T-cell (primary cell): ENCODE measurements at regions not wholly inside any gene's neighbourhood (a gene's known extent, or its start where the extent isn't known, plus 50 kb on each side); places are given as distances from the start of the nearest gene placed in this dataset.

Experiments
- ATAC-seq, 4 experiments: fragments of 200-7000 bp in 3 of 4; fragments of 150-1000 bp in 1 of 4; cut with Tn5 transposase; replicated peaks in 1 of 4; 1 replicate in 3 of 4; 2 replicates in 1 of 4; pipeline ENCODE4 v1.10.0; 2021; ENCODE audit warnings: moderate library complexity in 3 of 4, mild to moderate bottlenecking in 2 of 4, moderate number of reproducible peaks in 1 of 4
- CTCF ChIA-PET, 2 donors: fragments of 300-600 bp; sonication (Branson Sonifier 250); formaldehyde crosslinking; loops; one replicate each; lab custom pipeline; 2022; ENCODE audit warnings: antibody characterized with exemption in 2 of 2; lab: Charles Lee
- POLR2A ChIA-PET, 2 donors: fragments of 300-600 bp; sonication (Branson Sonifier 250); formaldehyde crosslinking; loops; one replicate each; lab custom pipeline; 2022; ENCODE audit warnings: antibody characterized with exemption in 2 of 2; lab: Charles Lee
- DNase-seq, 35 experiments: peaks; one replicate each; pipeline versions ENCODE4 v3.0.0 to v3.0.0-alpha.2; 2013 to 2023
- H3K27ac ChIP-seq: one replicate; pipeline ENCODE4 v1.5.1; 2013; ENCODE audit warnings: low read length
- H3K27me3 ChIP-seq, 2 experiments: replicated peaks in 1 of 2; 1 replicate in 1 of 2; 2 replicates in 1 of 2; pipeline versions ENCODE4 v1.6.1 to v1.7.0; 2013; ENCODE audit warnings: low read length in 1 of 2, mixed read lengths in 1 of 2; ENCODE audit not compliant: control insufficient read depth in 2 of 2, insufficient read depth in 2 of 2; ENCODE audit errors: extremely low read depth in 1 of 2
- H3K36me3 ChIP-seq, 2 donors: 1 replicate in 1 of 2; 2 replicates in 1 of 2; pipeline versions ENCODE4 v1.6.1 to v1.7.0; 2013; ENCODE audit warnings: low read length in 1 of 2; ENCODE audit not compliant: control insufficient read depth in 2 of 2, insufficient read depth in 1 of 2; ENCODE audit errors: extremely low read depth in 1 of 2
- H3K4me1 ChIP-seq, 2 experiments: 1 replicate in 1 of 2; 2 replicates in 1 of 2; pipeline versions ENCODE4 v1.6.1 to v1.7.0; 2013; ENCODE audit warnings: low read length in 2 of 2, mixed read lengths in 1 of 2; ENCODE audit not compliant: insufficient read depth in 2 of 2, control insufficient read depth in 1 of 2; ENCODE audit errors: extremely low read depth in 1 of 2
- H3K4me3 ChIP-seq, 2 donors: 1 replicate in 1 of 2; 2 replicates in 1 of 2; pipeline versions ENCODE4 v1.5.1 to v1.7.0; 2013; ENCODE audit warnings: mild to moderate bottlenecking in 2 of 2, low read length in 1 of 2, moderate library complexity in 1 of 2; ENCODE audit not compliant: control insufficient read depth in 1 of 2; ENCODE audit errors: extremely low read depth in 1 of 2
- H3K9me3 ChIP-seq: 2 replicates; pipeline ENCODE4 v1.7.0; 2013
- H3K27ac Mint-ChIP-seq, 2 donors: one replicate each; pipeline ENCODE4 v1.8.0; 2020 to 2021; ENCODE audit warnings: mild to moderate bottlenecking in 2 of 2, mixed read lengths in 2 of 2
- H3K27me3 Mint-ChIP-seq, 2 donors: one replicate each; pipeline ENCODE4 v1.8.0; 2021 to 2022; ENCODE audit warnings: mixed read lengths in 2 of 2
- H3K36me3 Mint-ChIP-seq: one replicate; pipeline ENCODE4 v1.8.0; 2021; ENCODE audit warnings: mixed read lengths
- H3K4me1 Mint-ChIP-seq, 3 donors: one replicate each; pipeline ENCODE4 v1.8.0; 2020 to 2022; ENCODE audit warnings: mixed read lengths in 3 of 3, mild to moderate bottlenecking in 1 of 3
- H3K4me3 Mint-ChIP-seq, 3 donors: one replicate each; pipeline ENCODE4 v1.8.0; 2020 to 2022; ENCODE audit warnings: mild to moderate bottlenecking in 3 of 3, mixed read lengths in 3 of 3, moderate library complexity in 3 of 3
- H3K9me3 Mint-ChIP-seq, 3 donors: one replicate each; pipeline ENCODE4 v1.8.0; 2020 to 2022; ENCODE audit warnings: mixed read lengths in 3 of 3
- WGBS: methylation state at CpG from one replicate; pipeline ENCODE4 v1.1.5; 2013; ENCODE audit warnings: missing lambda C conversion rate; ENCODE audit not compliant: insufficient coverage; 5-methylcytosine and 5-hydroxymethylcytosine counted together

- H3K36me3 Mint-ChIP-seq, result no peaks in the 10 kb centered on the region
- Histone ChIP-seq H3K4me1 (no peaks in the 10 kb centered on the region), H3K9me3 (no peaks in the 10 kb centered on the region), H3K27me3 (no peaks in the 10 kb centered on the region), H3K36me3 (no peaks in the 10 kb centered on the region), H3K27ac (no peak overlapping the region), H3K4me3 (no peak overlapping the region)
- H3K9me3 Mint-ChIP-seq, result peaks cover 0 to 10% (median 4%) of the 10 kb centered on the region in 3 donors
- no peak overlapping the region for H3K4me3 Mint-ChIP-seq
- no peaks in the 10 kb centered on the region for H3K4me1 Mint-ChIP-seq
- WGBS, result 94% methylated on average over 2 of the region's 3 CpGs
- ChIA-PET POLR2A (no interaction called here), CTCF (no interaction called here)
- H3K27me3 Mint-ChIP-seq, result no peaks in the 10 kb centered on the region
- DNase-seq (no peak), ATAC-seq (no peak)
- no peak overlapping the region for H3K27ac Mint-ChIP-seq
Observed at GRCh38 chr13:107066355-107066754, 498.4 kb upstream of the ARGLU1 start.

- Histone ChIP-seq H3K4me3 (no peak overlapping the region), H3K27me3 (no peaks in the 10 kb centered on the region), H3K36me3 (no peaks in the 10 kb centered on the region), H3K4me1 (no peaks in the 10 kb centered on the region), H3K27ac (no peak overlapping the region), H3K9me3 (no peaks in the 10 kb centered on the region)
- DNase-seq, result no peak
- H3K36me3 Mint-ChIP-seq, result no peaks in the 10 kb centered on the region
- ATAC-seq, result no peak
- H3K4me3 Mint-ChIP-seq, result no peak overlapping the region
- WGBS, result 86% methylated on average over 1 of the region's 3 CpGs
- ChIA-PET POLR2A (no interaction called here), CTCF (no interaction called here)
- H3K27ac Mint-ChIP-seq, result no peak overlapping the region
- H3K9me3 Mint-ChIP-seq, result peaks cover 0 to 15% (median 4%) of the 10 kb centered on the region in 3 donors
- H3K27me3 Mint-ChIP-seq, result no peaks in the 10 kb centered on the region
- H3K4me1 Mint-ChIP-seq, result no peaks in the 10 kb centered on the region
Observed at GRCh38 chr13:107065036-107065435, 497.1 kb upstream of the ARGLU1 start.

GRCh38 chr13:107057028-107057631 is 489.2 kb upstream of the ARGLU1 start:
- Histone ChIP-seq H3K27ac (no peak overlapping the region), H3K9me3 (no peaks in the 10 kb centered on the region), H3K4me1 (no peaks in the 10 kb centered on the region), H3K4me3 (no peak overlapping the region), H3K36me3 (no peaks in the 10 kb centered on the region), H3K27me3 (no peaks in the 10 kb centered on the region)
- DNase-seq (no peak), ATAC-seq (no peak)
- Mint-ChIP-seq H3K9me3 (peaks cover 0 to 23% (median 11%) of the 10 kb centered on the region in 3 donors), H3K4me1 (no peaks in the 10 kb centered on the region), H3K27ac (no peak overlapping the region), H3K27me3 (no peaks in the 10 kb centered on the region), H3K36me3 (no peaks in the 10 kb centered on the region), H3K4me3 (no peak overlapping the region)
- ChIA-PET POLR2A (no interaction called here), CTCF (no interaction called here)
- 73% methylated on average over 3 of the region's 3 CpGs for WGBS

- Histone ChIP-seq H3K36me3 (no peaks in the 10 kb centered on the region), H3K4me1 (no peaks in the 10 kb centered on the region), H3K9me3 (no peaks in the 10 kb centered on the region), H3K27me3 (no peaks in the 10 kb centered on the region), H3K27ac (no peak overlapping the region), H3K4me3 (no peak overlapping the region)
- no peak for DNase-seq
- POLR2A ChIA-PET, result no interaction called here
- Mint-ChIP-seq H3K4me3 (no peak overlapping the region), H3K36me3 (no peaks in the 10 kb centered on the region), H3K27ac (no peak overlapping the region), H3K4me1 (no peaks in the 10 kb centered on the region), H3K27me3 (no peaks in the 10 kb centered on the region), H3K9me3 (peaks cover 0 to 8% (median 3%) of the 10 kb centered on the region in 3 donors)
- CTCF ChIA-PET, result no interaction called here
- WGBS, result 40% methylated on average over 2 of the region's 7 CpGs
- ATAC-seq, result no peak
Observed at GRCh38 chr13:107043021-107043956, 475.4 kb upstream of the ARGLU1 start.

- 71% methylated on average over 1 of the region's 2 CpGs for WGBS
- Mint-ChIP-seq H3K4me3 (no peak overlapping the region), H3K27me3 (no peaks in the 10 kb centered on the region), H3K9me3 (peaks cover 0 to 16% (median 10%) of the 10 kb centered on the region in 3 donors), H3K4me1 (no peaks in the 10 kb centered on the region), H3K27ac (no peak overlapping the region), H3K36me3 (no peaks in the 10 kb centered on the region)
- Histone ChIP-seq H3K27ac (no peak overlapping the region), H3K27me3 (no peaks in the 10 kb centered on the region), H3K4me3 (no peak overlapping the region), H3K36me3 (no peaks in the 10 kb centered on the region), H3K4me1 (no peaks in the 10 kb centered on the region), H3K9me3 (no peaks in the 10 kb centered on the region)
- POLR2A ChIA-PET, result no interaction called here
- no peak for ATAC-seq
- no peak for DNase-seq
- CTCF ChIA-PET, result no interaction called here
Observed at GRCh38 chr13:107035778-107036177, 467.8 kb upstream of the ARGLU1 start.

DNA sequence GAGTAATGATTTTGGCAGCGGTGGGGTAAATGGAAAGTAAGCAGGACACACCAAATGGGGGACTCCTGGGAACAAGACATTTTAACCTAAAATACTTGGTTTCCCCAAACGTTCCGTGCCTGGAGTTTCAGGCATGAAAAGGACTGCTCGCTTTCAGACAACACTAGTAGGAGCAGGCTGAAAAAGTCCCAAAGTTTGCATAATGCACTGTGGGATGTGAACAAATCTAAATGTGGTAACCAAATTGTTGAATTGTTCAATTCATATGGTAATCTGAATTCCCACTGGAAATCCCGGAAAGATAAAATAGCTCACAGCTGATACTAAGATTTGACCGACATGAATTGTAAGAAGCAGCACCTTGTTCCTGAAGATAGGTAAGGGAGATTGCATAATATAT is 467.2 kb upstream of the ARGLU1 start:
- H3K27ac Mint-ChIP-seq, result no peak overlapping the region
- H3K4me1 Mint-ChIP-seq, result no peaks in the 10 kb centered on the region
- ChIA-PET POLR2A (no interaction called here), CTCF (no interaction called here)
- H3K36me3 ChIP-seq, result no peaks in the 10 kb centered on the region
- no peak overlapping the region for H3K4me3 ChIP-seq
- no peak for ATAC-seq
- no peaks in the 10 kb centered on the region for H3K27me3 ChIP-seq
- no peaks in the 10 kb centered on the region for H3K4me1 ChIP-seq
- H3K9me3 ChIP-seq, result no peaks in the 10 kb centered on the region
- DNase-seq, result no peak
- no peaks in the 10 kb centered on the region for H3K27me3 Mint-ChIP-seq
- H3K4me3 Mint-ChIP-seq, result no peak overlapping the region
- no peaks in the 10 kb centered on the region for H3K36me3 Mint-ChIP-seq
- H3K27ac ChIP-seq, result no peak overlapping the region
- WGBS, result 85% methylated on average over 4 of the region's 6 CpGs
- peaks cover 0 to 20% (median 10%) of the 10 kb centered on the region in 3 donors for H3K9me3 Mint-ChIP-seq
